ENCODE measurements at regions not wholly inside any gene's neighbourhood (a gene's known extent, or its start where the extent isn't known, plus 50 kb on each side); places are given as distances from the start of the nearest gene placed in this dataset.

DNA sequence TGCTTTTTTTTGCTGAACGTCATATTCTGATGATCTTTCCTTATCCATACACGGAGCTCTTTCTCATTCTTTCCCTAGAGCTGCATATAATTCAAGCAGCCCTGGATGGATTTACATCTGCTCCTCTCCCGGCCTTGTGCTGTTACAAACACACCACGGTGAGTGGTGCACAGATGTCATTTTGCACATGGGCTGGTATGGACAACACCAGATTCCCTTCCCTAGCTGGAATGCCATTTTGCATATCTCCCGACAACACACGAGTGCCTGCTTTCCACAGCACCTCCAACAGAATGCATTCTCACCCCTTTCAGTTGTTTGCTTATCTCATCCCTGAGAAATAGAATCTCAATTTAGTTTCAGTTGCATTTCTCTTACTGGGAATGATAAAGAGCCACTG is 69.5 kb upstream of the AFDN start:
- no peak overlapping the region for H3K4me2 ChIP-seq (ENCODE audit: low read depth, low read length, poor library complexity, severe bottlenecking)
- H3K79me2 ChIP-seq (ENCODE audit: low read length), result no peaks in the 10 kb centered on the region

DNA sequence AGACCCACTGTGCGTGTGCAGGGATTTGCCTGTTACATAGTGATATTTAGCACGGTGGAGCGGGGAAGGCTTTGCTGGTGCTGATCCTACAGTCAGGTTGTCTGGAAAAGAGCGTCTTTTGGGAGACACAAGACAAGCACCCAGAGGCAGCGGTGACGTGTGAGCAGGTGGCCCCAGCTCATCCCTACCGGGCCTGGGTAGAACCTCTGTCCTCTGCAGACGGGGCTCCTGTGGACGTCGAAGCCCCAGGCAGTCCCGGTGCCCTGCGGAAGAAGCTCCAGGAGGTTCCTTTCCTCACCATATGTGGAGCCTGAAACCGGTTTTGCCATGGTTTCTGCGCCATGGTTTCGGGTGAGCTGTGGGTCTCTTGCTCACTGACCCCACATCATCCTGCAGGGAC is 68.9 kb upstream of the AFDN start:
- H2AFZ ChIP-seq (ENCODE audit: low read length), result no peak overlapping the region
- H3K27me3 ChIP-seq (ENCODE audit: low read length), result no peaks in the 10 kb centered on the region
- H3K27ac ChIP-seq (ENCODE audit: low read length), result no peak overlapping the region
- H3K9ac ChIP-seq (ENCODE audit: low read length), result no peak overlapping the region
- no peaks in the 10 kb centered on the region for H3K36me3 ChIP-seq (ENCODE audit: insufficient read depth, low read length)
- DNase-seq, result no peak
- H3K4me3 ChIP-seq (ENCODE audit: low read length), result no peak overlapping the region
- no peak overlapping the region for H3K4me2 ChIP-seq (ENCODE audit: low read depth, low read length, poor library complexity, severe bottlenecking)
- no peaks in the 10 kb centered on the region for H3K79me2 ChIP-seq (ENCODE audit: low read length)
- no peaks in the 10 kb centered on the region for H4K20me1 ChIP-seq (ENCODE audit: insufficient read depth, low read depth, low read length)
- H3K9me2 ChIP-seq (replicated peaks; ENCODE audit: insufficient read depth, low read length), result no peaks in the 10 kb centered on the region
- H3K4me1 ChIP-seq (ENCODE audit: low read length), result no peaks in the 10 kb centered on the region
- H3K9me3 ChIP-seq (ENCODE audit: low read length), result no peaks in the 10 kb centered on the region

More for the DNA sequence above, 69.5 kb upstream of the AFDN start:
- no peak for DNase-seq
- Histone ChIP-seq H3K4me1 (ENCODE audit: low read length) (no peaks in the 10 kb centered on the region), H3K36me3 (ENCODE audit: insufficient read depth, low read length) (no peaks in the 10 kb centered on the region), H2AFZ (ENCODE audit: low read length) (no peak overlapping the region), H4K20me1 (ENCODE audit: insufficient read depth, low read depth, low read length) (no peaks in the 10 kb centered on the region), H3K27me3 (ENCODE audit: low read length) (no peaks in the 10 kb centered on the region), H3K9me3 (ENCODE audit: low read length) (no peaks in the 10 kb centered on the region), H3K9ac (ENCODE audit: low read length) (no peak overlapping the region), H3K4me3 (ENCODE audit: low read length) (no peak overlapping the region), H3K9me2 (replicated peaks; ENCODE audit: insufficient read depth, low read length) (no peaks in the 10 kb centered on the region), H3K27ac (ENCODE audit: low read length) (no peak overlapping the region)

DNA sequence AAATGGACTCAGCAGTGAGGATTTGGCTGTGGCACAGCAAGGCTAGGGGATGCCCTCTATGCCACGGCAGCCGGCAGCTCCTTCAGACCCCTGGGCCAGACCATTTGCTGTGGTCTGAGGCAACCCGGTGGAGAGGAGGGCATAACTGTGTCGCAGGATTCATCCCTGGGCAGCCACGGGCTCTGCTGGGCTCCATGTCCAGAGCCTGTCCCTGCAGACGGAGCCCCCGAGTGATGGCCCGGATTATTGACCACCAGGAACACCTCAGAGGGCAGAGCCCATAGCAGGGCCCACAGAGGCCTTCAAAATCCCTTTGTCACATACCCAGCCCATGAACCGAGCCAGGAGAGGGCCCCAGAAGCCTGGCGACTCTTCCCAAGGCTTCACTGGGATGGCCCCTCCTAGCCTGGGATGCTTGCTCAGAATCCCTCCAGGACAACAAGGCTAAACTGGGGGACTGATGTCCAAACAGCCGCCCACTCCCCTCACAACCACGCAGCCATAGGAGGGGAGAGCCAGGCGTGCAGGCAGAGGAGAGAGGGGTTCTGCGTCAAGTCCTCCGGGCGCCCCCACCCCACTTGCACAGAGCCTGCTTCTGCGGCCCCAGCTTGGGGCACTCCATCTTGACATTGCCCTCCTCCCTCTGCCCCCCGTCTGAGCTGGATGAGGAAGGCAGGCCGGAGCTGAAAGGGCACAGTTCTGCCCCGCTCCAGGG is 68.2 kb upstream of the AFDN start:
- Histone ChIP-seq H3K79me2 (ENCODE audit: low read length) (no peaks in the 10 kb centered on the region), H4K20me1 (ENCODE audit: insufficient read depth, low read depth, low read length) (no peaks in the 10 kb centered on the region), H3K9me3 (ENCODE audit: low read length) (no peaks in the 10 kb centered on the region), H3K27ac (ENCODE audit: low read length) (no peak overlapping the region), H3K36me3 (ENCODE audit: insufficient read depth, low read length) (no peaks in the 10 kb centered on the region), H3K27me3 (ENCODE audit: low read length) (no peaks in the 10 kb centered on the region), H2AFZ (ENCODE audit: low read length) (no peak overlapping the region), H3K9ac (ENCODE audit: low read length) (no peak overlapping the region), H3K4me3 (ENCODE audit: low read length) (no peak overlapping the region), H3K4me2 (ENCODE audit: low read depth, low read length, poor library complexity, severe bottlenecking) (no peak overlapping the region), H3K9me2 (replicated peaks; ENCODE audit: insufficient read depth, low read length) (no peaks in the 10 kb centered on the region), H3K4me1 (ENCODE audit: low read length) (no peaks in the 10 kb centered on the region)
- no peak for DNase-seq

DNA sequence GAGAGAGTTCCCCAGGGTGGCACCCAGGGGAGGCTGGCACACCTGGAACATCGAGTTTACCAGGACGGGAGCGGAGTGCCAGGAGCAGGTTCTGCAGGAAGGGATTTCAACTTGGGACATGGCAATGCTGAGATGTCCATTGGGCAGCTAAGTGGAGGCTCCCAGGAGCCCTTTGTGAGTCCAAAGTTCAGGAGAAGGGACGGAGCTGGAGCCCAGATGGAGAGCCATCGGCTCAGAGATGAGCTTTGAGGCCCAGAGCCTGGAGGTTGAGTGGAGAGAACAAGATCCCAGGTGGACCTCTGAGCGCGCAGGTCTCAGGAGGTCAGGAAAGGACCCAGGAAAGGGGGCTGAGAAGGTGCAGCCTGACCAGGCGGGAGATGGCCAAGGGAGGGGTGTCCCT is 67.5 kb upstream of the AFDN start:
- Histone ChIP-seq H3K27ac (ENCODE audit: low read length) (no peak overlapping the region), H4K20me1 (ENCODE audit: insufficient read depth, low read depth, low read length) (no peaks in the 10 kb centered on the region), H3K9ac (ENCODE audit: low read length) (no peak overlapping the region), H3K4me1 (ENCODE audit: low read length) (no peaks in the 10 kb centered on the region), H3K79me2 (ENCODE audit: low read length) (no peaks in the 10 kb centered on the region), H3K9me2 (replicated peaks; ENCODE audit: insufficient read depth, low read length) (no peaks in the 10 kb centered on the region), H3K9me3 (ENCODE audit: low read length) (no peaks in the 10 kb centered on the region), H3K4me2 (ENCODE audit: low read depth, low read length, poor library complexity, severe bottlenecking) (no peak overlapping the region), H3K4me3 (ENCODE audit: low read length) (no peak overlapping the region), H3K27me3 (ENCODE audit: low read length) (no peaks in the 10 kb centered on the region), H3K36me3 (ENCODE audit: insufficient read depth, low read length) (no peaks in the 10 kb centered on the region), H2AFZ (ENCODE audit: low read length) (no peak overlapping the region)
- no peak for DNase-seq

DNA sequence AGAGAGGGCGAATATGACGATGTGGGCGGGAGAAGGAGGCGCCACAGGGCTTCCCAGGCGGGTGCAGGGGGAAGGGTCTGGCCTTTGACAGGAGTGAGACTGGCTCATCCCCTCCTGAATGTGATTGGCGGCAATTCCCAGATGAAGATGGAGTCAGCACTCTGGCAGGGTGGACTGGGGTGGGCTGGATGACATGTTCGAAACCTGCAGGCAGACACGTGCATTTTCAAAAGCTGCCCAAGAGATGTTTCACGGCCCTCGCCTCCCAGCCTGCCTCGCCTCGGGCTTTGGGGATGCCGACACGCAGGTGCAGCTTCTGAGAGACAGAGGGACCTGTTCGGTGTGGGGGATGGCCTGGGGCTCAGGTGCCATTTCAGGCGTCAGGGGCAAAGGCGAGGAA is 66.8 kb upstream of the AFDN start:
- Histone ChIP-seq H3K27me3 (ENCODE audit: low read length) (no peaks in the 10 kb centered on the region), H3K4me3 (ENCODE audit: low read length) (no peak overlapping the region), H3K9me3 (ENCODE audit: low read length) (no peaks in the 10 kb centered on the region), H3K4me2 (ENCODE audit: low read depth, low read length, poor library complexity, severe bottlenecking) (no peak overlapping the region), H3K9me2 (replicated peaks; ENCODE audit: insufficient read depth, low read length) (no peaks in the 10 kb centered on the region), H3K4me1 (ENCODE audit: low read length) (no peaks in the 10 kb centered on the region), H3K36me3 (ENCODE audit: insufficient read depth, low read length) (no peaks in the 10 kb centered on the region), H2AFZ (ENCODE audit: low read length) (no peak overlapping the region), H4K20me1 (ENCODE audit: insufficient read depth, low read depth, low read length) (no peaks in the 10 kb centered on the region), H3K9ac (ENCODE audit: low read length) (no peak overlapping the region), H3K79me2 (ENCODE audit: low read length) (no peaks in the 10 kb centered on the region), H3K27ac (ENCODE audit: low read length) (no peak overlapping the region)
- no peak for DNase-seq

DNA sequence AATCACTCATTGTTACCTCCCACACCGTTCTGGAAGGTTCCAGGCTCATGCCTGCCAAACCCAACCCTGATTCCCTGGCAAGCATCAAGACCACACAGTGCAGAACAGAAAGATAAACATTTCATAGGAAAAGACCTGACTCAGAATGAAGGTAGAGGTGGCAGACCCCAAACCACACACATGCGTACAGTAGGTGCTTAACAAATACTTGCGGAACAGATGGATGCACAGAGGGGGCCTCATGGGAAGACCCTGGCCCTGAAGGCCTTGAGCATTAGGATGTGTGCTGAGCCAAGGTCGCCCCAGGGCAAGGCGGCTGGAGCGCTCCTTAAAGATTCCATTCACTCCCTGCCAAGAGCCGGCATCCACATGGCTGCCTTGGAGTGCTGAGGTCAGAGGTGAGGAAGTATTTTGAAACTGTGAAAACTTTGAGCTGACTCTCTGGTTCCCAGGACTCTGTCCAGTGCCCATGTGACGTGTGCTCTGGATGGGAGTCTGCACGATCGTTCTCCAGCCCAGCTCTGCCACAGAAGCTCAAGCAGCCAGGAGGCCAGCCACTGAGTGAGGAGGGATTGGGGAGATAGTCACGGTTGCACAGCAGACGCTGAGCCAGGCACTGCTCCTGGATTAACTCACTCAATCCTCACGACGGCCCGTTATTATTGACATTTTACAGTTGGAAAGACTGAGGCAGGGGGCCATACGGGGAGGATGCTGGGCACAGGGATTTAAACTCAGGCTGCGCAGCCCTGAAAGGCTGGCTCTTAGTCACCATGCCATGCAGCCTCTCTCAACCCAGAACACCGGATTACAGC is 65.5 kb upstream of the AFDN start:
- no peaks in the 10 kb centered on the region for H3K9me2 ChIP-seq (replicated peaks; ENCODE audit: insufficient read depth, low read length)
- H3K9ac ChIP-seq (ENCODE audit: low read length), result no peak overlapping the region
- H3K27ac ChIP-seq (ENCODE audit: low read length), result no peak overlapping the region
- H3K9me3 ChIP-seq (ENCODE audit: low read length), result no peaks in the 10 kb centered on the region
- no peak overlapping the region for H3K4me3 ChIP-seq (ENCODE audit: low read length)
- H3K36me3 ChIP-seq (ENCODE audit: insufficient read depth, low read length), result no peaks in the 10 kb centered on the region
- H3K4me2 ChIP-seq (ENCODE audit: low read depth, low read length, poor library complexity, severe bottlenecking), result no peak overlapping the region
- no peaks in the 10 kb centered on the region for H3K79me2 ChIP-seq (ENCODE audit: low read length)
- no peak for DNase-seq
- H3K4me1 ChIP-seq (ENCODE audit: low read length), result no peaks in the 10 kb centered on the region
- H2AFZ ChIP-seq (ENCODE audit: low read length), result no peak overlapping the region
- no peaks in the 10 kb centered on the region for H3K27me3 ChIP-seq (ENCODE audit: low read length)
- no peaks in the 10 kb centered on the region for H4K20me1 ChIP-seq (ENCODE audit: insufficient read depth, low read depth, low read length)

DNA sequence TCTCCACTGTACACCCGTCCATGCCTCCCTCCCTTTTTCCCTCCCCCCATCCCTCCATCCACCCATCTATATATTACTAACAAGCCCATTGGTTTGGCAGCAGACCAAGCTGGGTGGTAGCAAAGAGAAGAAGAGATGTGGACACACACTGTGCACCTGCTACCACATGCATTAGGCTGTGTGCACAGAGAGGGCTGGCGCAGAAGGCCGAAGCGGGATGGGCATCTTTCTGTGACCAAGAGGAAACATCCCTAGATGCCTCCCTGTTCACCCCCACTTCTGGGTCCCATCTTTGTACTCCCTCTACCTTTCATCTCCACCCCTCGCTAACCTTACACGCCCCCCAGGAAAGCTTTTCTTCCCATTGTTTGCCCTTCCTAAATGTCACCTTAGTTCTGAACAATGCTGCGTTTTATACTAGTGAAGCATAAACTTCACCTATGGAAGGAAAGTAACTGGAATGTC is 64.9 kb upstream of the AFDN start:
- Histone ChIP-seq H3K4me3 (ENCODE audit: low read length) (no peak overlapping the region), H3K27ac (ENCODE audit: low read length) (no peak overlapping the region), H3K9me3 (ENCODE audit: low read length) (no peaks in the 10 kb centered on the region), H3K27me3 (ENCODE audit: low read length) (no peaks in the 10 kb centered on the region), H3K4me1 (ENCODE audit: low read length) (no peaks in the 10 kb centered on the region), H3K9ac (ENCODE audit: low read length) (no peak overlapping the region), H3K4me2 (ENCODE audit: low read depth, low read length, poor library complexity, severe bottlenecking) (no peak overlapping the region), H2AFZ (ENCODE audit: low read length) (no peak overlapping the region), H3K79me2 (ENCODE audit: low read length) (no peaks in the 10 kb centered on the region), H4K20me1 (ENCODE audit: insufficient read depth, low read depth, low read length) (no peaks in the 10 kb centered on the region), H3K9me2 (replicated peaks; ENCODE audit: insufficient read depth, low read length) (no peaks in the 10 kb centered on the region), H3K36me3 (ENCODE audit: insufficient read depth, low read length) (no peaks in the 10 kb centered on the region)
- no peak for DNase-seq

DNA sequence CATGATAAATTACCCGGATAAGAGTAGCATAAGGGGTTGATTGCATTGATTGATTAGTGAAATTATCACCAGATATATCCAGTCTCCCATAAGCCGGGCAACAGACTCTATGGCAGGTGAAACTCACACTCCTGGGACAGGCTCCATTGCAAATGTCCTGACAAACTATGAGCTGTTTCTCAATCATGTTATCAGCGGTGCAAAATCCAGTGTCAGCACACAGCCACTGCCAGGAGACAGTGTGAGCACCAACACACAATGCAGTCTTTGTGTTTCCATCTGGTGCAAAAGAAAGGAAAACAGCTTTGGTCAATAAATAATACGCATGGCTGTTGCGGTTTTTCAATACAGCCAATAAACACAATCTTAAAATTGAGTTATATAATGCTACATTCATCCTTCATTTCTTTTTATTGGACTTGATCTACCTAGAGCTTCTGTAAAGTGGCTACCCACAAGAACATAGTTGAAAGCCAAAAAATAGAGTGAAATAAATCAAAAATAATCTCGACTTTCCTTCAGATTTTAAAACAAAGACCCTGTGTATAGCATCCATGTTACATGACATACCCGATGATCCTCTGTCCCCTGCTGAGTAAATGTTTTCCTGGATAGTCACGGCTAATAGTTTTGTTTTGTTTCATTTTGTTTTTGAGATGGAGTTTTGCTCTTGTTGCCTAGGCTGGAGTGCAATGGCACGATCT is 64.3 kb upstream of the AFDN start:
- Histone ChIP-seq H4K20me1 (ENCODE audit: insufficient read depth, low read depth, low read length) (no peaks in the 10 kb centered on the region), H3K9me2 (replicated peaks; ENCODE audit: insufficient read depth, low read length) (no peaks in the 10 kb centered on the region), H3K9me3 (ENCODE audit: low read length) (no peaks in the 10 kb centered on the region), H3K36me3 (ENCODE audit: insufficient read depth, low read length) (no peaks in the 10 kb centered on the region), H3K4me2 (ENCODE audit: low read depth, low read length, poor library complexity, severe bottlenecking) (no peak overlapping the region), H3K4me1 (ENCODE audit: low read length) (no peaks in the 10 kb centered on the region), H3K9ac (ENCODE audit: low read length) (no peak overlapping the region), H3K27me3 (ENCODE audit: low read length) (no peaks in the 10 kb centered on the region), H3K79me2 (ENCODE audit: low read length) (no peaks in the 10 kb centered on the region), H3K27ac (ENCODE audit: low read length) (no peak overlapping the region), H2AFZ (ENCODE audit: low read length) (no peak overlapping the region), H3K4me3 (ENCODE audit: low read length) (no peak overlapping the region)
- no peak for DNase-seq

Data from Karpas-422 (cell line).